ENCODE measurements at regions not wholly inside any gene's neighbourhood (a gene's known extent, or its start where the extent isn't known, plus 50 kb on each side); places are given as distances from the start of the nearest gene placed in this dataset.

GRCh38 chr2:129623783-129624182, 355.7 kb upstream of the RAB6C start:
- Histone ChIP-seq H2AFZ (ENCODE audit: low read length) (no peak overlapping the region), H3K9me2 (replicated peaks; ENCODE audit: low read length) (no peaks in the 10 kb centered on the region), H3K27me3 (ENCODE audit: low read length) (peaks cover 3% of the 10 kb centered on the region; the same call in 1 of the 2 replicates), H3K4me2 (ENCODE audit: low read length) (no peak overlapping the region), H3F3A (ENCODE audit: low read length, unreplicated experiment) (no peaks in the 10 kb centered on the region), H3K27ac (ENCODE audit: low read length) (no peak overlapping the region), H3K79me2 (ENCODE audit: low read length) (no peaks in the 10 kb centered on the region), H4K20me1 (ENCODE audit: low read length) (no peaks in the 10 kb centered on the region), H3K9me3 (ENCODE audit: low read length) (no peaks in the 10 kb centered on the region), H3K9ac (ENCODE audit: low read length) (no peak overlapping the region), H3K4me3 (ENCODE audit: low read length) (no peak overlapping the region), H3K4me1 (ENCODE audit: insufficient read depth, low read length) (no peaks in the 10 kb centered on the region), H3K36me3 (ENCODE audit: low read depth, low read length) (no peaks in the 10 kb centered on the region)
- no peak for DNase-seq
- CTCF ChIA-PET, result no interaction called here
- no peak for TF ChIP-seq EZH2 (IDR thresholded peaks at IDR 0.05; ENCODE audit: low read length, unreplicated experiment)
- no peak for TF ChIP-seq EZH2phosphoT487 (IDR thresholded peaks at IDR 0.05; ENCODE audit: borderline replicate concordance, low read length)
- no peak for TF ChIP-seq CTCF (conservative IDR thresholded peaks at IDR 0.05; ENCODE audit: low read depth, low read length)
- intact Hi-C loops (cut with micrococcal nuclease), result no loop called here
- POLR2A ChIA-PET (ENCODE audit: unreplicated experiment), result no interaction called here
- no TSS peak for BruUV-seq (replicated peaks)
- no peak for ATAC-seq

- intact Hi-C loops (cut with micrococcal nuclease), result no loop called here
- ATAC-seq (no peak), DNase-seq (no peak)
- BruUV-seq (replicated peaks), result no TSS peak
- Histone ChIP-seq H3K4me1 (ENCODE audit: insufficient read depth, low read length) (no peaks in the 10 kb centered on the region), H3K27ac (ENCODE audit: low read length) (no peak overlapping the region), H3K36me3 (ENCODE audit: low read depth, low read length) (no peaks in the 10 kb centered on the region), H3K4me2 (ENCODE audit: low read length) (no peak overlapping the region), H3K4me3 (ENCODE audit: low read length) (no peak overlapping the region), H3K79me2 (ENCODE audit: low read length) (no peaks in the 10 kb centered on the region), H4K20me1 (ENCODE audit: low read length) (no peaks in the 10 kb centered on the region), H3K9ac (ENCODE audit: low read length) (no peak overlapping the region), H3F3A (ENCODE audit: low read length, unreplicated experiment) (no peaks in the 10 kb centered on the region), H3K27me3 (ENCODE audit: low read length) (peaks cover 3% of the 10 kb centered on the region; the same call in 1 of the 2 replicates), H3K9me3 (ENCODE audit: low read length) (no peaks in the 10 kb centered on the region), H2AFZ (ENCODE audit: low read length) (no peak overlapping the region), H3K9me2 (replicated peaks; ENCODE audit: low read length) (no peaks in the 10 kb centered on the region)
- TF ChIP-seq CTCF (conservative IDR thresholded peaks at IDR 0.05; ENCODE audit: low read depth, low read length) (no peak), EZH2phosphoT487 (IDR thresholded peaks at IDR 0.05; ENCODE audit: borderline replicate concordance, low read length) (no peak), EZH2 (IDR thresholded peaks at IDR 0.05; ENCODE audit: low read length, unreplicated experiment) (no peak)
- POLR2A ChIA-PET (ENCODE audit: unreplicated experiment), result no interaction called here
- CTCF ChIA-PET, result no interaction called here
Measured at GRCh38 chr2:129627437-129627836, 352.0 kb upstream of the RAB6C start.

GRCh38 chr2:129636692-129637091, 342.8 kb upstream of the RAB6C start:
- H2AFZ ChIP-seq (ENCODE audit: low read length), result no peak overlapping the region
- no peak overlapping the region for H3K27ac ChIP-seq (ENCODE audit: low read length)
- ATAC-seq, result no peak
- no peaks in the 10 kb centered on the region for H3K9me3 ChIP-seq (ENCODE audit: low read length)
- intact Hi-C loops (cut with micrococcal nuclease), result no loop called here
- DNase-seq, result no peak
- H3K9me2 ChIP-seq (replicated peaks; ENCODE audit: low read length), result no peaks in the 10 kb centered on the region
- no peak for TF ChIP-seq EZH2 (IDR thresholded peaks at IDR 0.05; ENCODE audit: low read length, unreplicated experiment)
- no peak for TF ChIP-seq CTCF (conservative IDR thresholded peaks at IDR 0.05; ENCODE audit: low read depth, low read length)
- no peak for TF ChIP-seq EZH2phosphoT487 (IDR thresholded peaks at IDR 0.05; ENCODE audit: borderline replicate concordance, low read length)
- H3F3A ChIP-seq (ENCODE audit: low read length, unreplicated experiment), result no peaks in the 10 kb centered on the region
- no peak overlapping the region for H3K4me3 ChIP-seq (ENCODE audit: low read length)
- no peaks in the 10 kb centered on the region for H3K36me3 ChIP-seq (ENCODE audit: low read depth, low read length)
- POLR2A ChIA-PET (ENCODE audit: unreplicated experiment), result no interaction called here
- peaks cover 16% of the 10 kb centered on the region for H3K27me3 ChIP-seq (ENCODE audit: low read length)
- CTCF ChIA-PET, result no interaction called here
- no peaks in the 10 kb centered on the region for H3K4me1 ChIP-seq (ENCODE audit: insufficient read depth, low read length)
- no peaks in the 10 kb centered on the region for H3K79me2 ChIP-seq (ENCODE audit: low read length)
- no peaks in the 10 kb centered on the region for H4K20me1 ChIP-seq (ENCODE audit: low read length)
- BruUV-seq (replicated peaks), result no TSS peak
- no peak overlapping the region for H3K4me2 ChIP-seq (ENCODE audit: low read length)
- H3K9ac ChIP-seq (ENCODE audit: low read length), result no peak overlapping the region
